ENCODE measurements at regions not wholly inside any gene's neighbourhood (a gene's known extent, or its start where the extent isn't known, plus 50 kb on each side); places are given as distances from the start of the nearest gene placed in this dataset.

DNA sequence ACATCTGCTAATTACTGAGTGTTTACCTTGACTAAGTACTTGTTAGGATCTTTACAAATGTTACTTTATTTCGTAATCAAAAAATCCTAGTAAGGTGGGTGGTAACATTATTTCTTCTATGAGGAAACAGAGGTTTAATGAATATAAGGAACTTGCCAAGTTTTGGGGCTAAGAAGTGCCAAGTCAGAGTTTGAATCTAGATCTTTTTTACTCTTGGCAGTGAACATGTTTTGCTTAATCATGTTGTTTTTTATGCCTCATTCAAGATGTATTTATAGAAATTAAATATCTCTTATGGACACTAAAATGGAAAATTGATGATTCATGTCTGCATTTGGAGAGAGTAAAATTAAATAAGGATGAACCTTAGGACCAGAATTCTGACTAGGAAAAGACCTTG is 393.7 kb downstream of the UTRN start:
- no peaks in the 10 kb centered on the region for H3K4me1 ChIP-seq
- no peaks in the 10 kb centered on the region for H3K27me3 ChIP-seq
- TF ChIP-seq, protein P1, sequence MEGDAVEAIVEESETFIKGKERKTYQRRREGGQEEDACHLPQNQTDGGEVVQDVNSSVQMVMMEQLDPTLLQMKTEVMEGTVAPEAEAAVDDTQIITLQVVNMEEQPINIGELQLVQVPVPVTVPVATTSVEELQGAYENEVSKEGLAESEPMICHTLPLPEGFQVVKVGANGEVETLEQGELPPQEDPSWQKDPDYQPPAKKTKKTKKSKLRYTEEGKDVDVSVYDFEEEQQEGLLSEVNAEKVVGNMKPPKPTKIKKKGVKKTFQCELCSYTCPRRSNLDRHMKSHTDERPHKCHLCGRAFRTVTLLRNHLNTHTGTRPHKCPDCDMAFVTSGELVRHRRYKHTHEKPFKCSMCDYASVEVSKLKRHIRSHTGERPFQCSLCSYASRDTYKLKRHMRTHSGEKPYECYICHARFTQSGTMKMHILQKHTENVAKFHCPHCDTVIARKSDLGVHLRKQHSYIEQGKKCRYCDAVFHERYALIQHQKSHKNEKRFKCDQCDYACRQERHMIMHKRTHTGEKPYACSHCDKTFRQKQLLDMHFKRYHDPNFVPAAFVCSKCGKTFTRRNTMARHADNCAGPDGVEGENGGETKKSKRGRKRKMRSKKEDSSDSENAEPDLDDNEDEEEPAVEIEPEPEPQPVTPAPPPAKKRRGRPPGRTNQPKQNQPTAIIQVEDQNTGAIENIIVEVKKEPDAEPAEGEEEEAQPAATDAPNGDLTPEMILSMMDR (IDR thresholded peaks at IDR 0.05) = no peak
- TF ChIP-seq POLR2A (IDR thresholded peaks at IDR 0.05) = no peak
- no peak overlapping the region for H3K4me3 ChIP-seq
- H3K36me3 ChIP-seq (ENCODE audit: low read depth, missing control alignments) = no peaks in the 10 kb centered on the region
- WGBS, 2 donors = 24% methylated on average over 1 of the region's 1 CpG
- no peak overlapping the region for H3K27ac ChIP-seq
- no peak for DNase-seq
- intact Hi-C loops (cut with DNase I; ENCODE audit: low total_unique reads) = no loop called here
- H3K9me3 ChIP-seq = no peaks in the 10 kb centered on the region

DNA sequence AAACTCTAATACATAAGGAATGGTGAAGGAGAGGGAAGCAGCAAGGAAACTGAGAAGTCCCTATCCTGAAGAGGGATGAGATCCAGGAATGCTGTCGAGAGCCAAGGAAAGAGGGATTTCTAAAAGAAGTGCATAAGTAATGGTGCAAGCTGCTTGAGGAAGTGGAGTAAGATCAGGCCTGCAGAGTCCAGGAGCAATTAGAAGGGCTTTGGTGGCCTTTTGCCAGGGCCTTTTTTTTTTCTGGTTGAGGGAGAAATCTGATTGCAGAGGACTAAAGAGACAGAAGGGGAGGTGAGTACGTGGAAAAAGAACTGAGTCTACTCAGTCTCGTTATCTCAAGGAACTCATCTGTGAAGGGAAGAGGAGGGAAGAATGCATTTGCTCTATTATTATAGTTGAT is 396.2 kb downstream of the UTRN start:
- WGBS, 2 donors = 55 to 59% methylated on average over 3 of the region's 3 CpGs
- H3K9me3 ChIP-seq = no peaks in the 10 kb centered on the region
- no peaks in the 10 kb centered on the region for H3K27me3 ChIP-seq
- TF ChIP-seq, protein P1 (IDR thresholded peaks at IDR 0.05) = no peak
- no peak for TF ChIP-seq POLR2A (IDR thresholded peaks at IDR 0.05)
- intact Hi-C loops (cut with DNase I; ENCODE audit: low total_unique reads) = no loop called here
- no peak overlapping the region for H3K4me3 ChIP-seq
- no peak overlapping the region for H3K27ac ChIP-seq
- DNase-seq = no peak
- H3K36me3 ChIP-seq (ENCODE audit: low read depth, missing control alignments) = no peaks in the 10 kb centered on the region
- H3K4me1 ChIP-seq = no peaks in the 10 kb centered on the region

DNA sequence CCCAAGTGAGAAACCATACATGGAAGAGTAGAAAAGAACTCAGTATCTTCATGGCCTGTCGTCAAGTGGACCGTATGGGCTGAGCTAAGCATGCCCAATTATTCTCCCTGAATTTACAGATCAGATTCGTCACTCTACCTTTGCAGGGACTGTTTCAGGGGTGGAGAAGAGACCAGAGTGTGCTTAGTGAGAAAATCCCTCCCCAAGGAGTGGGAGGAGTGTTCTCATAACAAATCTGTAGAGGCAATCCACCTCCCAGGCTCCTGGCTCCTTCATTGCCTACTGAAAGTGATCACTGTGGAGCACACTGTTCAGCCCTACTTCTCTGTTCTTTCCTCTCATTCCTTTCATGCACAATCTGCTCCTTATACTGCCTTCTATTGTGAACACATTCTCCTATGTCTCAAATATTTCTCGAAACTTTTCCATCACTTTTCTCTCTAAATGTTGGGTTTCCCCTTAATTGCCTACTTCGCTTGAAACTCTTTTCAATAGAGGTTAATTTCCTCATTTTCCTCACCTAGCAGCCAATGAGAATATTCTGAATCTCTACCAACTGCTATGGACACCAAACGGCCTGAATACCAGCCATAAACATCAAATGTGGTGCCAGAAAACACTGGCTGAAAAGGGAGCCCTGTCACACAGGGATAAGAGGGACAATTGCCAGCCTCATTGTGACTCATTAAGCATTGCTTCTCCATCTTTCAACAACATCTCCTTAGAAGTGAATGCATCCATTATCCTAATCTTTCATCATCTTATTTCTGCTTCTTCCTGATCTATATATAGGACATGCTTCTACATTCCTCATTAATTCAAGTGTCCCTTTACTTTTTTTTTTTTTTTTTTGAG is 398.3 kb downstream of the UTRN start:
- H3K4me3 ChIP-seq = no peak overlapping the region
- no peaks in the 10 kb centered on the region for H3K4me1 ChIP-seq
- intact Hi-C loops (cut with DNase I; ENCODE audit: low total_unique reads) = no loop called here
- TF ChIP-seq, protein P1 (IDR thresholded peaks at IDR 0.05) = no peak
- TF ChIP-seq POLR2A (IDR thresholded peaks at IDR 0.05) = no peak
- no peaks in the 10 kb centered on the region for H3K27me3 ChIP-seq
- H3K36me3 ChIP-seq (ENCODE audit: low read depth, missing control alignments) = no peaks in the 10 kb centered on the region
- H3K27ac ChIP-seq = no peak overlapping the region
- no peaks in the 10 kb centered on the region for H3K9me3 ChIP-seq
- WGBS, 2 donors = 74 to 81% methylated on average over 6 of the region's 6 CpGs
- DNase-seq = no peak

DNA sequence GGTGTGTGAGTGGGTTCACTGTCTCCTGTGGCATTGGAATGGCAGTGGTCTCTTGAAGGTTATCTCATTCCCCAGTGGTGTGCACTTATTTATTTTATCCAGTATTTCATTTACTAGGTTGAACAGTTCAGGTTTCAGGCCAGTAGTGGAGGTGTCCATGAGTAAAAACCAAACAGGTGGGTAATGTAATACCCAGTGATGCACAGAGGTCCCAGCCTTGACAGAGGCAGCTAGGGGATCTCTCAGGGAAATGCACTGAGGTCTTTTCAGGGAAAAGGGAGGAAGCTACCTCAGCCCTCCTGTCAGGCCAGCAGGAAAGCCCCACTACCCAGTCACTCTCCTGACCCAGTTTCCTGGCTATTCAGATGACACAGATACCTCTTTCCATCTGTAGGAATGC is 403.6 kb downstream of the UTRN start:
- H3K27ac ChIP-seq = no peak overlapping the region
- intact Hi-C loops (cut with DNase I; ENCODE audit: low total_unique reads) = no loop called here
- no peaks in the 10 kb centered on the region for H3K4me1 ChIP-seq
- H3K4me3 ChIP-seq = no peak overlapping the region
- H3K36me3 ChIP-seq (ENCODE audit: low read depth, missing control alignments) = no peaks in the 10 kb centered on the region
- H3K9me3 ChIP-seq = no peaks in the 10 kb centered on the region
- H3K27me3 ChIP-seq = no peaks in the 10 kb centered on the region
- TF ChIP-seq POLR2A (IDR thresholded peaks at IDR 0.05) = no peak
- TF ChIP-seq, protein P1 (IDR thresholded peaks at IDR 0.05) = no peak
- DNase-seq = no peak

DNA sequence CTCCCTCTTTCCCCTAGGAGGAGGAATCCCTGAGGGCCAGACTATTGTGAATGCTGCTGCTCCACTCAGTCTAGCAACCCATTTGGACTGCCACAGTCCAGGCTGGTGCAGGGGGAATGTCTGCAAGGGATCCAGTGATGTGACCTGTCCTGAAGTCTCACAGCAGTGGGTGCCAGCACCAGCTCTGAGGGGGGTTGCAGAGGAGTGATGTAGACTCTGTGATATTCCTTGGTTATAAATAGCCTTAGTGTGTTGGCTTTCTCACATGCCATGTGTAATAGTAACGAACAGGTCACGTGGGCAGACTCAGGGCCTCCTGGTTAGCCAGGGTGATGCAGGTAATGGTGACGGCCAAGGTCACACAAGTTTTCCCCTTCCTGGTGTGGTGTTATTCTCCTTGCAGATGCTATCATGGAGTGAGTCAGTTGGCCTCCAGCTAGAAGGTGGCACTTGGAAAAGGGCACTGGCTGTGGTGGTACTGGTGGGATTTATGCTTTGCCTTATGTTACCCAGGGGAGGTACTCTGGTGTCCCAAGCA is 404.4 kb downstream of the UTRN start:
- H3K36me3 ChIP-seq (ENCODE audit: low read depth, missing control alignments) = no peaks in the 10 kb centered on the region
- WGBS, 2 donors = 93 to 97% methylated on average over 3 of the region's 3 CpGs
- H3K4me1 ChIP-seq = no peaks in the 10 kb centered on the region
- no peaks in the 10 kb centered on the region for H3K27me3 ChIP-seq
- TF ChIP-seq POLR2A (IDR thresholded peaks at IDR 0.05) = no peak
- TF ChIP-seq, protein P1 (IDR thresholded peaks at IDR 0.05) = no peak
- H3K27ac ChIP-seq = no peak overlapping the region
- no peaks in the 10 kb centered on the region for H3K9me3 ChIP-seq
- no peak overlapping the region for H3K4me3 ChIP-seq
- intact Hi-C loops (cut with DNase I; ENCODE audit: low total_unique reads) = no loop called here
- no peak for DNase-seq
